GM10266 (cell line): ENCODE measurements at regions not wholly inside any gene's neighbourhood (a gene's known extent, or its start where the extent isn't known, plus 50 kb on each side); places are given as distances from the start of the nearest gene placed in this dataset.
"Not testable (repeated sequence)": the region's sequence is repeated elsewhere in the genome, so short reads cannot be mapped to it uniquely, and the experiment has no call there.

Source experiments
- DNase-seq: peaks from one replicate; pipeline ENCODE4 v3.0.0; 2012; ENCODE audit errors: extremely low spot score
- CTCF ChIP-seq: IDR thresholded peaks from 2 replicates; pipeline ENCODE4 v1.5.1; 2012; ENCODE audit warnings: mild to moderate bottlenecking, low read depth; ENCODE audit not compliant: control insufficient read depth, insufficient read depth; ENCODE audit errors: missing control alignments

- no peak for TF ChIP-seq CTCF
- DNase-seq: no peak
These were observed 64.9 kb downstream of the SMIM38 start for GRCh38 chr11:69220561-69221051.

GRCh38 chr11:69221086-69221485 is 65.4 kb downstream of the SMIM38 start:
- TF ChIP-seq CTCF: no peak
- no peak for DNase-seq

- not testable (repeated sequence) for DNase-seq
These were observed 65.9 kb downstream of the SMIM38 start for GRCh38 chr11:69221636-69222035.

- DNase-seq: no peak
- no peak for TF ChIP-seq CTCF
These were observed 66.7 kb upstream of the MYEOV start for GRCh38 chr11:69227271-69227670.

- no peak for TF ChIP-seq CTCF
- DNase-seq: no peak
These were observed 64.4 kb upstream of the MYEOV start for GRCh38 chr11:69229511-69229910.

GRCh38 chr11:69230856-69231425 is 63.0 kb upstream of the MYEOV start:
- no peak for DNase-seq

GRCh38 chr11:69231466-69232018 is 62.4 kb upstream of the MYEOV start:
- TF ChIP-seq CTCF: no peak
- DNase-seq: no peak

More at GRCh38 chr11:69230856-69231425, 63.0 kb upstream of the MYEOV start:
- TF ChIP-seq CTCF: no peak
